ENCODE measurements at regions not wholly inside any gene's neighbourhood (a gene's known extent, or its start where the extent isn't known, plus 50 kb on each side); places are given as distances from the start of the nearest gene placed in this dataset.

DNA sequence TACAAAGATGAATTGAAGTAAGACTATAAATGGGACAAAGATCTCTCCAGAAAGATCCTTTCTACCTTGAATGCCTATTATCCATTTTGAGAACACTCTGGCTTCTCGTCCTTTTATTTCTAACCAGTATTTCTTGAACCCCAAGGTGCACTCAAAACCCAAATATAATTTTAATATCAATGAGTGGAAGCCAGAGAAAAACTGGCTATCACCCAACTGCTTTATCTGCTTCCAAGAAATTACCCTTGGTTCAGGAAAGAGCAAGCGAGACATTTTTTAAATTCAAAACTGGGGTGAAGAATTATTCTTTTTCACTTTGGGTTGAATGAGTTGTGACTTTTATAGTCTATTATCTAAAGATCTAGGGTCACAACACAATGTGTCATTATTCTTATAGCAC lies 221.3 kb downstream of the PTH2R start:
- TF ChIP-seq EZH2phosphoT487 (IDR thresholded peaks at IDR 0.05; ENCODE audit: borderline replicate concordance, low read length), result no peak
- TF ChIP-seq, protein P1, sequence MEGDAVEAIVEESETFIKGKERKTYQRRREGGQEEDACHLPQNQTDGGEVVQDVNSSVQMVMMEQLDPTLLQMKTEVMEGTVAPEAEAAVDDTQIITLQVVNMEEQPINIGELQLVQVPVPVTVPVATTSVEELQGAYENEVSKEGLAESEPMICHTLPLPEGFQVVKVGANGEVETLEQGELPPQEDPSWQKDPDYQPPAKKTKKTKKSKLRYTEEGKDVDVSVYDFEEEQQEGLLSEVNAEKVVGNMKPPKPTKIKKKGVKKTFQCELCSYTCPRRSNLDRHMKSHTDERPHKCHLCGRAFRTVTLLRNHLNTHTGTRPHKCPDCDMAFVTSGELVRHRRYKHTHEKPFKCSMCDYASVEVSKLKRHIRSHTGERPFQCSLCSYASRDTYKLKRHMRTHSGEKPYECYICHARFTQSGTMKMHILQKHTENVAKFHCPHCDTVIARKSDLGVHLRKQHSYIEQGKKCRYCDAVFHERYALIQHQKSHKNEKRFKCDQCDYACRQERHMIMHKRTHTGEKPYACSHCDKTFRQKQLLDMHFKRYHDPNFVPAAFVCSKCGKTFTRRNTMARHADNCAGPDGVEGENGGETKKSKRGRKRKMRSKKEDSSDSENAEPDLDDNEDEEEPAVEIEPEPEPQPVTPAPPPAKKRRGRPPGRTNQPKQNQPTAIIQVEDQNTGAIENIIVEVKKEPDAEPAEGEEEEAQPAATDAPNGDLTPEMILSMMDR (IDR thresholded peaks at IDR 0.05; ENCODE audit: low read depth, low read length, poor library complexity, severe bottlenecking), result no peak
